HT1080 (cell line): ENCODE measurements at regions not wholly inside any gene's neighbourhood (a gene's known extent, or its start where the extent isn't known, plus 50 kb on each side); places are given as distances from the start of the nearest gene placed in this dataset.
"Not testable (repeated sequence)": the region's sequence is repeated elsewhere in the genome, so short reads cannot be mapped to it uniquely, and the experiment has no call there.

ENCODE experiments used
- DNase-seq: peaks from one replicate; pipeline ENCODE4 v3.0.0-alpha.2; 2015; ENCODE audit warnings: low read depth

DNA sequence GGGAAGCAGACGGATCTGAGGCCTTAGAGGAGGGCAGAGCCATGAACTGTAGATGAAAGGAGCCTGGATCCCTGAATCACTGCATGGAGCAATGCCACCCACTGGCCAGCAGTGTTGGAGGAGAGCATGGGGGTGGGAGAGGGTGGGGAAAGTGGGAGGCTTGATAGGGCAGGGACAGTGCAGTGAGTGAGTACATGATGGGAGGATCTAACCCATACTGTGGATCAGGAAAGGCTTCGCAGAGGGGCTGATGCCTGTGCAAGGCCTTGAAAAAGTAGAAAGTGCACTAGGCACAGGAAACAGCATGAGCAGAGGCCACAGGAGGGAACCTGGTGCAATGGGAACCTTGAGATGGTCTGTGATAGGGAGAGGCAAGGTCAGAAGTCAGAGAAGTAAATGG is 391.9 kb downstream of the PTPRU start:
- DNase-seq, result no peak

DNA sequence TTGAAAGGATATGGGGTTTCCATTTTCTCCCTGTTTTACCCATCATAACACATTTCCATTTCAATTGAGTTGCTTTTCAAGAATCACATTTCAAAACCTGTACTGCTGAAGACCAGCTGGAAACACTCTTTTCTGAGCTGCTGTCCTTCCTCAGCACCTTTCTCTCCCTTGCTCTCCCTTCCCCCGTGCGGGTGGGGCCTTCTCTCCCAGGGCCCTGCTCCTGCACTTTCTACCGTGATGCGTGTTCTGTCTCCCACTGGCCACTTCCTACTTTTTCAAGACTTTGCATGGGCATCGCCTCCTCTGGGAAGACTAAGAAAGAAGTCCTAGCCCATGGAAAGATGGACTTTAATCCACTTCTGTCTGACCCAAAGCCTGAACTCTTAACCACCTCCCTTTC is 390.4 kb downstream of the PTPRU start:
- DNase-seq, result no peak

DNA sequence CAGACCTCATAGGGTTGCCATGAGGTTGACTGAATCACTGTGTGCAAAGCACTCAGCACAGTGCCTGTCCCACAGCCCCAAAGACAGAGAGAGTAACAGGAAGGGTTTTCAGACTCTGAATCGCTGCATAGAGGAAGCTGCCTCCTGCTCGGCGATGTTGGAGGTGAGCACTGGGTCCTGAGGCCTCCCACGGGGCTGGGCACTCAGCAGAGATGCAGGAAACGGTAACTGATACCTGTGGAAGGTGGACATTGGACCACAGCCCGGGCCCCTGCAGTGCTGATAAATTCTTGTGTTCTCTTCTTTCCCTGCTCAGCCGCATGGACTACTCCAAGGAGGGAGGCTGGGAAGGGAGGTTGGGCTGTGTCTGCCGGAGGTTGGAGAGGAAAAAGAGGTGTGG is 389.7 kb downstream of the PTPRU start:
- no peak for DNase-seq

DNA sequence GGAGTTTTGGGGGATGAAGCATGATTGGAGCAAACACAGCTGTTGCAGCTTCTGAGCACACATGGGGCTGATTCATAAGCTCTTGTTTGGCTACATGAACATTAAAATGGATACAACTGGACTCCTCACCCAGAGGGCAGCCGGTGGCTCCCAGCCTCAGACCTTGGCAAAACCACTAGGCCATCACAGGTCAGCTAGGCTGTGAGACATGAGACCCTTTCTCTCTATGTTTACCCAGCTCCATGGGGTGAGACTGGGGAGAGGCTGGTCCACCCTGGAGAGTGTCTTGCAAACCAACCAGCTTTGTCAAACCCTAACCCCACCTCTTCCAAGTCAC is 388.7 kb downstream of the PTPRU start:
- DNase-seq, result no peak

DNA sequence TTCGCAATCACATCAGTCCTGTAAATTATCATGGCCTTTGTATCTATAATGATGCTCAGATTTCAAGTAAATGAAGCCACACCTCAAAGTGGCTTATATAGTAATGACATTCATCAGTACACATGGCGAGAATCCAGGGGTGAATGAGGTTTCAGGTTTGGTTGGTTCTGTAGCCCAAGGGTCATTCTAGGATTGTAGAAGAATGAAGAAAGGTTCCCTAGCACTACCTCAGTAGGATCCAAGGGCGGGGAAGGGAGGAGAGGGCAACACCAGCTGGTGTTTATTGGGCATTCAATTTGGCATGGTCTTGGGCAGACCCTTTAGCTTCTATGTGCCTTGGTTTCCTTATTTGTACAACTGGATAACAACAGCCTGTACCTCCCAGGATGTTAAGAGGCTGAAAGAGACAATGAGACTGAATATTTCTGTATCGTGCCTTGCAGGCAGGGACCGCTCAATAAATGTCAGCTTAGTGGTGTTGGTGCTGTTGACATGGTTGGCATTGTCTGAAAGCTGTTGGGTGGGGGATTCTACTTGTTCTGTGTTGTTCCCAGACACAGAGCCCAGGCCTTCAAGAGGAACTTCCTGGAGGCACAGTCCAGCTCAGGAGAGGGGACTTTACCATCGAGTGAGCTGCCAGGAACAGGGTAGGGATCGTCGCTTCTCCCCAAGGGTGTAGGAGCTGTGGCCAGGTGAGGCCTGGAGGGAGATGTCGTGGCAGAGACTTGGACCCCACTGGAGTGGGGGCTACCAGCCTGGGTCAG is 388.2 kb downstream of the PTPRU start:
- no peak for DNase-seq

DNA sequence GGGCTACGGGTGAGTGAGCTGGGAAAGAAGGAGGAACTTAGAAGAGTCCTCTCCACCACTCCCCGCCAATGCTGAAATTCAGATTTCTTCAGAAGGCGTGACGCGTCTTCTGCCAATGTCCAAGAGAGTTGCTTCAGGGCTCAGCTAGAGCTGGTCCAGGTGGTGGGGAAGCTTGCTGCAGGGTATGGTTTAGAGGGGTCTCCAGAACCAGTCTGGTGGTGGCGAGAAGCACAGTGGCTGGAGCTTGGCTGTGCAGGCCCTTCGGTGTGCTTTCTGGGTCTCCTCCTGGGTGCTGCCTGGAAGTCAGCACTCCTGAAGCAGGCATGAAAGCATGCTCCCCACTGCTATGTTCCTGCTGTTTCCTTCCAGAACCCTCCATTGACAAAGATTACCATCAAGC is 387.2 kb downstream of the PTPRU start:
- DNase-seq, result no peak

DNA sequence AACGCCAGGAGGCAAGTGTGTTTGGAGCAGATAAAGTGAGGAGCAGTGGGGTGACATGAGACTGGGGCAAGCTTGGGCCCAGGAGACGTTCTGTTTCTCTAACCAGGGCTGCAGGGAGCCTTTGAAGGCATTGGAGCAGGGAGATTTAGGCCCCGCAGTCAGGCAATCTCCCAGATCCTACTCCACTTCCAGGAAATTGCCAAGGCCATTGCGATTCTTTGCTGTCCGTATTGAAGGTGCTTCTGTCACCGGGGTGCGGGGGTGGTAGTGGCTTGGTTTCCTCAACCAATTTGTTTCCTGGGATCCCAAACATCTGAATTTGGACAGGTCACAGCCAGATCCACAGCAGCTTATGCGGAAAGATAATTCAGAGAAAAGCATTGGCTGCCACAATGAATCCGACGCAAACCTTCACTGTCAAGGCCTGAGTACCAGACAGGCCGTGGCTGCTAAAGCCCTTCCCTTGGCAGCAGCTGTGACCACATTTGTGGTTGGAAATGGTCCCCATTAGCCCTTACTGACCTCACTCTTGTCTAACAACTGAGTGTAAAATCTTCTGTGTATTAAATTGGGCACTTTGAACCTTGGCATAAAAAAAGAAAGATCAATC is 385.6 kb downstream of the PTPRU start:
- no peak for DNase-seq

DNA sequence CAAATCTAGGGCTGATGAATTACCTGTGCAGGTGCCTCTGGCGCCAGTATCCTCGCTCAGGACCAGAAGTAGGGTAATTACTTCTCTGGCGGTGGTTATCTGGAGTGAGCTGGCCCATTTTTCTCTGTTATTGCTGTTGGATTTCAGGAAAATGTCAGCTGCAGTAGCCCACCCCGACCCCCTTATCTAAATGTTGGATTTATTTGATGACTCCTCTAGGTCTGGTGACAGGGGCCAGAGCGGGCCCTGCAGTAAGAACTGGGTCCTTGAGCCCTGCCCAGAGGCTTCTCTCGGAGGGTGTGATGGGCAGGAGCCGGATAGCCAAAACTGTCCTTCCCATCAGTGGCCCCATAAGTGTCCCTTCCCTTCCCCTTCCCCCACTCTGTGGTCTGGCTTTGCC is 384.3 kb downstream of the PTPRU start:
- DNase-seq, result no peak

DNA sequence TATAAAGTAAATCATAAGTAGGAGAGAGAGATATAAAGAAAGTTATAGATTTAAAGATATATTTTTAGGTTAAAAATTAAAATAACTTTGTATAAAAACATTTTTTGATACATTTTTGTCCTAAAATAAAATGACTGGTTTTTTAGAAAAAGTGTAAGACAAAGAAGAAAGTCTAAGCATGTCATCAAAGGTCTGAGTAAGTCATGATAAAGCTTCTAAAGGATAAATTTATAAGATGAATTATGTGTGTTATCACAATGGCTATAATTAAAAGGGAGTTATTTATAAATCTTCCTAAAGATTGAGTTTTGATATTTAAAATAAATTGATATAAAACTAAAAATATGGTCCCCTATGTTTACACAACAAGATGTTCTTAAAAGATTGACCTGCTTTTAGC is 370.9 kb downstream of the PTPRU start:
- DNase-seq, result no peak

DNA sequence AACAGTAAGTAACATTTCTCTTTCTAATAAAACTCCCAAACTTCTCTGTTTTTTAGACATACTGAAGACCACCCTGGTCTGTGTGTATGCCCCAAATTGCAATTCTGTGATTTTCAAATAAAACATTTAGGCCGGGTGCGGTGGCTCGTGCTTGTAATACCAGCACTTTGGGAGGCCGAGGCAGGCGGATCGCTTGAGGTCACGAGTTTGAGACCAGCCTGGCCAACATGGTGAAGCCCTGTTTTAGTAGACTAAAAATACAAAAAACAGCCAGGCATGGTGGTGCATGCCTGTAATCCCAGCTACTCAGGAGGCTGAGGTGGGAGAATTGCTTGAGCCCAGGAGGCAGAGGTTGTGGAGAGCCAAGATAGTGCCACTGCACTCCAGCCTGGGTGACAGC is 368.5 kb downstream of the PTPRU start:
- not testable (repeated sequence) for DNase-seq

DNA sequence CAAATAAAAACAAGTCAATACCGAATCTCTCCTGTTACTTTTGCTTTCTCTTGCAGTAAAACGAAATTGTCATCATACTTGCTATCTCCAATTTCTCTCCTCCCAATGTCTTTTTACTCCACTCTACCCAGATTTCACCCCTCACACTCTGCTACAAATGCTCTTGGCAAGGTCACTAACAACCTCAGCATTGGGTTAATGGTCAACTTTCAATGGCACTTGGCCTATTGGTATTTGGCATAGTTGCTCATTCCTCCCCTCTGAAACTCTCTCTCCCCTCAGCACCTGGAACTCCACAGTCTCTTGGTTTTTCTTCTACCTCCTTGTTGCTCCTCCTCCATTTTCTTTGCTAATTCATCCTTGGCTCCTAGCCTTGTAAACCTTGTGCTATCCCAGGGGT is 367.3 kb downstream of the PTPRU start:
- no peak for DNase-seq

DNA sequence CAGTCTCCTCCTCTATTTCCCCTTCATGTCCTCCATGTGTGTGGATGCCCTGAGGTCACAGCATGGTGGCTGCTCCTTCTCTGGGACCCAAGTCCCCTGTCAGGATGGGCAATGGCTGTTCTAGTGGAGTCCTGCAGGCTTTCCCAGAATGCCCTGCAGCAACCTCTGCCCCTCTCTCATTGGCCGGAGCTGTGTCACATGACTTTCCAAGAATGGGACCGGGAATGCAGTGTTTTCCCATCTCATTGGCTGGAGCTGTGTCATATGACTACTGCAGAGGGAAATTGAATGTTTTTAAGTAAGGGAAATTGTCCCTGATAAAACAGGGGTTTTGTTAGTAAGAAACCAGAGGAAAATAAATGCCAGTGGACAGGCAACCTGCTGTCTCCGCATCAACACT is 365.9 kb downstream of the PTPRU start:
- no peak for DNase-seq

DNA sequence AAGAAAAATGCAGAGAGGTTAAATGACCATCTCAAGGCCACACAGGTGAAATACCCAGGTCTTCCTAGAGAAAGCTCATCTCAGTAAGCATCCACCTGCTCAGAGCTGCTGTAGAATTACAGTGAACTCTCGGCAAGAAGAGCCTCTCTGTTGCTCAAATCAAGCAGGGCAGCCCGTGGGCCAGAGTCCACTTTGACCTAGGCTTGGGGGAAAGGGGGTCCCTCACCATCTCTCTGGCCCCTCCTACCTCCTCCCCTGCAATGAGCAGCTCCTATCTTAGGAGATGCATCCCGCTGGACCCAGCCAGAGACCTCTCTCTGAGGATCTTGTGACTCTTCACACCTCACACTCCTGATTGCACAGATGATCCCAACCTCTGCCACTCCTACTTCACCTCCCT is 364.7 kb downstream of the PTPRU start:
- DNase-seq, result no peak

DNA sequence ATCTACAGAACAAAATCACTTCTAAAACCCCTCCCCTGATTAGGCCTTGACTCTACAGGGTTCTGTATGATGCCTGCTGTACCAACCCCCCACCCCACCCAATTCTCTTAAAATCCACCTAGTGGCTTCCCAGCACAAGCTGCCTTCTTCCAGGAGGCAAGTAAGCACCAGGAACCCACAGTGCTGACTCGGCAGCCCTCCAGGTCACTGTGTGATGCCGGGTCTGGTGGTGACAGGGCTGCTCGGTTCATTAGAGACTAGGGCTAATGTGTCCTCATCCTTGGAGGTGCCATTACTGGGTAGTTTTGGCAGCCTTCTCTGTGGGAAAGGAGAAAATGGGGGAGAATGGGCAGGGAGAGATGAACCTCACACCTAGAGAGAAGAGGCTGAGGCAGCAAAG is 363.5 kb downstream of the PTPRU start:
- DNase-seq, result no peak

DNA sequence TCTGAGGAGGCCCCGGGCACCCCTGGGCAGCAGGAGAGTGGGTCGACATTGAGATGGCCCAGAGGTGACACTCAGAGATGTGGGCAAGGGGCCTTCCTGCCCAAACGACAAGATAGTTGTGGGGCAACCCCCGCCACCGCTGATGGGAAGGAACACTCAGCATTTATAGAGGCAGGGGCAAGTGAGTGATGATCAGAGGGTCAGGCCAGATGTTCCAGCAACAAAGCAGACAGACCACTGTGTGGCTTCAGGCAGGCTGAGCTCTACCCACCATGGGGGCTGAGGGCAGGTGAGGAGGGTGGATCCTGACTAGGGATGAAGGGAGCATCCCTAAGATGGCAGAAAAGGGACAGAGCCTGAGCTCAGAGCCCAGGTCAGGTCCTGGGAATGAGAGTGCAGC is 362.7 kb downstream of the PTPRU start:
- DNase-seq, result no peak

DNA sequence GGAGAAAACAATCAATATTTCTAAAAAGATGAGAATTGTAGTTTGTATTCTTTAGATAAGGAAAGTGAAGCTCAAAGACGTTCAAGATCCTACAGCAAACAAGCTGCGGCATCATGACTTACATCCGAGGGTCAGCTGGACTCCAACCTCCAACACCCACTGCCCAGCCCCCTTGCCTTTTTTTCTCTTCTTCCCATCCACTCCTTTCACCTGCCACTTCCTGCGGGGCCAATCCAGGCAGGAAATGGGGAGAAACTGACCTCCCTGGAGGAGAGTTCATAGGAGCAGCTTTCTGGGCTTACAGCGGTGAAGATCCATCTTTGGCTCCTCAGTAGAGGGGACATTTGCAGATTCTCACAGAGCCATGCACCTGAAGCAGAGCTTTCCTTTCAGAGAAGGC is 361.5 kb downstream of the PTPRU start:
- DNase-seq, result no peak

DNA sequence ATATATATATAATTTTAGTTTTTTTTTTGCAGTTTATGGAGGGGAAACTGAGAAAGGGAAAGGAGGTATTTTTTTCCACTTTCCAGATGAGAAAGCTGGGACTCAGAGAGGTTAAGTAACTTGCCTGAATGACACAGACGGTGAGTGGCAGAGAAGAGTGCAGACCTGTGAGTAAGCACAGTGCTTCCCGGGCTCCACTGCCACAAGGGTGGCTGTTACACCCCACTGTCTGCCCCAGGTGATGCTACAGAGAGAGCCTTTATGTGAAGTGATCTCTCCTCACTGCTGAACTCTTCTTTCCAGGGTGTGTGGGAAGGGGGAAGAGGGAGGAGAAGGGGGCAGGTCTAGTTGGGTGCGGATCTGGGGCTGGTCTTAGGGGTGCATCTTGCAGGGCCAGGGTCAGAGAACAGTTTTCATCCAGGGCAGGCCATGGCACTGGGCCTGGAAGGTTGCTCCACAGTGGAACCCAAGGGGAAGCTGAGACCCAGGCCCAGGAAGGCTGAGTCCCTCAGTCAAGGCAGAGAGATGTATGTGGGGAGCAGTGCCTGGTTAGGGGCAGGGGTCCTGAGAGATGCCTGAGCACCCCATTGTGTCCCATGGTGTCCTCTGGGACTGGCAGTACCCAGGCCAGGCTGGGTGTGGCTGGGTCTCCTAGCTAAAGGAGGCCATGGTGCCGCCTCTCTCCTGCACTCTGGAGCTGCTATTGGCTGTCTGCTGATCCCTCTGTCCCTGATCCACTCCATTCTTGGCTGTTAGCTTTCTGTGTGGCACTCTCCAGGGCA is 357.5 kb downstream of the PTPRU start:
- DNase-seq, result no peak

DNA sequence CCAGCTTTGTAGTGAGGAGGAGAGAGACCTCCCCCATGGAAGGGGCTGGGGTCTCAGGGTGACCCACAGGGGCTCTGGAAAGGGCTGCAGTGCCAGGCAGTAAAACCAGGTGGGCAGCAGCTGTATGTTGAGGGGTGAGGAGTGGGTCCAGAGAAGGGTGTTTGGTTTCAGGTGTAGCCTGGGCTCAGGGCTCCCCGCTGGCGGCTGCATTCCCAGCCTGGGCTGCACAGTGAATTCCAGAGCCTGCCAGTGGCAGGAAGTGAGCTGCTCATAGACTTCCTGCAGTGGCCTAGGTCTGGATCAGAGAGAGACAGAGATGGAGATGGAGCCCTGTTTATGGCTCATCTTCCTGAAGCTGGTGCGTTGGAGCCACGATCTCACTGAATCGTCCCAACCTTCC is 356.4 kb downstream of the PTPRU start:
- DNase-seq, result peak; percentile 59

DNA sequence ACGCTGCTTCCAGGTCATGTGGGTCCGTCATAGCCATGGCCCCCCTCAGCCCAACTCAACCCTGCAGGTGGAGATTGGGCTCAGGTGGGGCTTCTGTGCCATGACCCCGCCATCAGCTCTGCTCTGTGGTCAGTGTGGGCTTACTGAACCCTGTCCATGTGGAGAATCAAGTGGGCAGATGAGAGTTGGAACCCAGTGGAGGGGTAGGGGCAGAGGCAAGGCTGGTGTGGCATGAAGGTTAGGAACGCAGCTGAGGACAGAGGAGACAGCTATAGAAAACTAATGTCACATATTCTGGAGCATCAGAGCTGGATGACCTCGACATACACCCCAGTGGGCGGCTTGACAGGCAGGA is 355.9 kb downstream of the PTPRU start:
- no peak for DNase-seq

DNA sequence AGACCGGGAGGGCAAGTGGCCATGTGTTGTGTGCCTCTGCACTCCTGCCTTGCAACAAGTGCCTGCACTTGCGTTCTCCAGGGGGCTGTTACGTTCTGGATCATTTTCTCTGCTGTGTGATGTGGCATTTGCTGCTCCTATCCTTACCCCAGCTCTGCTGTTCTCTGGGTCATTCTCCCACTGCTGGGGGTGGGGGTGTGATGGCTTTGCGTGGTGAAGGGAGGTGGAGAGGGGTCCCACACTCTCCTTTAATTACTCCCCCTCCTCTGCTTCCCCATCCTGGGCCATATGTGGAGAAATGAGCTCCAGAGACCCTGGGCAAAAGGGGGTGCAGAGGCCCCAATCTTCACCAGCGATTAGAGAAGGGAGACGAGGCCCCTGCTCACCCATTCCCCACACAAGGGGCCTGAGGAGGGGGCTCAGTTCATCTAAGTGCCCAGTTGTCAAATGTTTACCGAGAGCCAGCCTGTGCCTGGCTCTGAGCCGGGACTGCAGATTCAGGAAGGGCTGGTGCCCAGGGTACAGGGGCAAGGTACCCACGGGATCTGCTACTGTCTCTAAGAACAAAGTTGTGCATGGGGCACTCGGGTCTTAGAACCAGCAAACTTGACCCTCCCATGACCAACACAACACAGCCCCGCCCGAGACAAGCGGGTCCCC is 355.4 kb downstream of the PTPRU start:
- no peak for DNase-seq

DNA sequence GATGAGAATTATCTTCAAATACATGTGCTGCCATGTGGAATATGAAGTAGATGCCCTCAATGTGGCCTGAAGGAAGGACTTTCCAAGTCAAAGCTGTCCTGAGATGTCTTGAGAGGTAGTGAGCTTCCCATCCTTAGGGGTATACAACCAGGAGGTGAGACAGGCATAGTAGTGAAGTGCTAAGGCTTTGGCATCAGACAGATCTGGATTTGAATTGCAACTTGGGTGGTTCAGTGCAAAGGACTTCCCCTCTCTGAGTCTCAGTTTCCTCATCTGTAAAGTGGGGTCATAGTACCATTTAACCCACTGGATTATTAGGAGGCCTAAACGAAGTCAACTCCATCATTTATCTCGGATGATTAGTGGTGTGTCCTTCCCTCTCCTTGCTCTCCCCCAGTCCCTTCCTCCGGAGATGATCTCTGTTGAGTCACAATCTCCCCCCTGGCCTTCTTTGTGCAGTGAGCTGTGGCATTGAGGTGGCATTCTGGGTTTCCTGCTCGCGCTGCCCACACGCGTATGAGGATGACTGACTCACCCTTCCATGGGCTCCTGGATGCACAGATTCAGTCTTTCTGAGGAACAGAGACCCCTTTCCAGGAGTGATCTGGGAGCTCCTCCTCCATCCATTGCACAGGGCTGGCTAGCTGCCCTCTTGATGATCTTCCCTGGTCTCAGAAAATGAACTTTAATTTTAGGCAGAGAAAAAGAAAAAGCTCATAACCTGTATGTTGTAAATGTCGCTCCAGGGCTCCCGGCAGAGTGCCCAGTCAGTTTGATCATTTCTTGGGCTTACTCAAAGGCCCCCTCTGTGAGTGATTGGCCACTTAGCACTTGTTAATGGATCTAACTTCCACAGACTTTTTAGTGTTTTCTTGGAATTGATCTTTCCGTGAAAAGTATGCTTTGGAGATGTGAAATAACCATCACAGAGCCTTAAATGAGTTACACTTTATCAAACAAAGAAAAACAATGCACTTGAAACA is 354.6 kb downstream of the PTPRU start:
- DNase-seq, result peak; percentile 99
